IMR-90 (cell line): ENCODE measurements at regions not wholly inside any gene's neighbourhood (a gene's known extent, or its start where the extent isn't known, plus 50 kb on each side); places are given as distances from the start of the nearest gene placed in this dataset.
A peak's percentile ranks its signal among the peaks of the same experiment; 100 is the strongest.

Source experiments
- ATAC-seq: fragments of 200-7000 bp; cut with Tn5 transposase; 2 replicates; pipeline ENCODE4 v1.9.1; 2020; ENCODE audit warnings: low read depth, mild to moderate bottlenecking, moderate library complexity
- BruUV-seq: library from RNA; stranded (reverse); fragments of 400-500 nt; replicated peaks from 2 replicates; lab custom pipeline; 2021; lab: Mats Ljungman, UMichigan
- CTCF ChIA-PET: fragments of 300-600 bp; formaldehyde crosslinking; extraction: SDS; loops from one replicate; lab custom pipeline; 2021; ENCODE audit warnings: antibody characterized with exemption; lab: Yijun Ruan, JAX
- POLR2A ChIA-PET: fragments of 300-600 bp; sonication (Branson Sonifier 250); formaldehyde crosslinking; loops from one replicate; lab custom pipeline; 2022; ENCODE audit warnings: antibody characterized with exemption; ENCODE audit not compliant: unreplicated experiment; lab: Charles Lee
- DNase-seq: peaks from one replicate; pipeline ENCODE4 v3.0.0; 2013
- H2AFZ ChIP-seq: replicated peaks from 2 replicates; pipeline ENCODE3; 2013; ENCODE audit warnings: low read length, mild to moderate bottlenecking; ENCODE audit not compliant: poor library complexity
- H2AK5ac ChIP-seq: 2 replicates; pipeline ENCODE4 v1.6.1; 2013; ENCODE audit warnings: low read depth, low read length, inconsistent platforms
- H2AK9ac ChIP-seq: replicated peaks from 2 replicates; pipeline ENCODE3; 2013; ENCODE audit warnings: mild to moderate bottlenecking, low read depth, low read length, moderate library complexity; ENCODE audit not compliant: poor library complexity
- H2BK120ac ChIP-seq: 2 replicates; pipeline ENCODE4 v1.6.1; 2013; ENCODE audit warnings: low read depth, low read length, inconsistent platforms
- H2BK15ac ChIP-seq: 3 replicates; pipeline ENCODE4 v1.6.1; 2013; ENCODE audit warnings: low read depth, low read length, inconsistent platforms
- H2BK20ac ChIP-seq: 2 replicates; pipeline ENCODE4 v1.6.1; 2013; ENCODE audit warnings: low read depth, mild to moderate bottlenecking, inconsistent platforms, low read length, moderate library complexity
- H2BK5ac ChIP-seq: 2 replicates; pipeline ENCODE4 v1.6.1; 2013; ENCODE audit warnings: mild to moderate bottlenecking, low read depth, low read length, inconsistent platforms; ENCODE audit not compliant: poor library complexity, severe bottlenecking
- H3K14ac ChIP-seq: replicated peaks from 2 replicates; pipeline ENCODE4 v1.6.1; 2013; ENCODE audit warnings: low read depth, low read length, inconsistent platforms
- H3K18ac ChIP-seq: 2 replicates; pipeline ENCODE4 v1.6.1; 2013; ENCODE audit warnings: low read depth, low read length, control low read depth
- H3K23ac ChIP-seq: 2 replicates; pipeline ENCODE4 v1.6.1; 2013; ENCODE audit warnings: low read depth, low read length, inconsistent platforms
- H3K27ac ChIP-seq: 2 replicates; pipeline ENCODE4 v1.5.1; 2013; ENCODE audit warnings: mild to moderate bottlenecking, control low read depth, low read length; ENCODE audit not compliant: insufficient read depth
- H3K27me3 ChIP-seq: 2 replicates; pipeline ENCODE4 v1.6.1; 2013; ENCODE audit warnings: low read length; ENCODE audit not compliant: control insufficient read depth, insufficient read depth
- H3K36me3 ChIP-seq: 2 replicates; pipeline ENCODE4 v1.6.1; 2013; ENCODE audit warnings: low read length, mixed read lengths; ENCODE audit not compliant: control insufficient read depth, insufficient read depth
- H3K4ac ChIP-seq: 2 replicates; pipeline ENCODE4 v1.6.1; 2013; ENCODE audit warnings: low read depth, low read length, inconsistent platforms
- H3K4me1 ChIP-seq: 2 replicates; pipeline ENCODE4 v1.6.1; 2013; ENCODE audit warnings: low read length, mixed read lengths; ENCODE audit not compliant: control insufficient read depth, insufficient read depth
- H3K4me2 ChIP-seq: 2 replicates; pipeline ENCODE4 v1.6.1; 2013; ENCODE audit warnings: low read depth, mild to moderate bottlenecking, control low read depth, low read length, moderate library complexity
- H3K4me3 ChIP-seq: 2 replicates; pipeline ENCODE4 v1.5.1; 2013; ENCODE audit warnings: low read depth, mild to moderate bottlenecking, control low read depth, low read length, moderate library complexity; ENCODE audit not compliant: insufficient read depth
- H3K56ac ChIP-seq: 2 replicates; pipeline ENCODE4 v1.6.1; 2013; ENCODE audit warnings: low read length, inconsistent platforms; ENCODE audit not compliant: insufficient read depth; ENCODE audit errors: extremely low read depth
- H3K79me1 ChIP-seq, 2 experiments: 2 replicates each; pipeline ENCODE4 v1.6.1; 2013; ENCODE audit warnings: low read length in 2 of 2, inconsistent platforms in 1 of 2, low read depth in 1 of 2
- H3K9ac ChIP-seq: 2 replicates; pipeline ENCODE4 v1.6.1; 2013; ENCODE audit warnings: low read depth, low read length, control low read depth
- H3K9me1 ChIP-seq: 2 replicates; pipeline ENCODE4 v1.6.1; 2013; ENCODE audit warnings: low read length, inconsistent platforms; ENCODE audit not compliant: insufficient read depth
- H3K9me3 ChIP-seq: 2 replicates; pipeline ENCODE4 v1.6.1; 2013; ENCODE audit warnings: low read length; ENCODE audit not compliant: control insufficient read depth, insufficient read depth
- H4K20me1 ChIP-seq: 2 replicates; pipeline ENCODE4 v1.6.1; 2013; ENCODE audit warnings: low read length, inconsistent platforms; ENCODE audit not compliant: insufficient read depth
- H4K5ac ChIP-seq: 2 replicates; pipeline ENCODE4 v1.6.1; 2013; ENCODE audit warnings: mild to moderate bottlenecking, low read depth, low read length, control low read depth
- H4K8ac ChIP-seq, 2 experiments: 2 replicates each; pipeline ENCODE4 v1.6.1; 2013; ENCODE audit warnings: low read depth in 2 of 2, low read length in 2 of 2, control low read depth in 1 of 2, inconsistent platforms in 1 of 2
- H4K91ac ChIP-seq: 2 replicates; pipeline ENCODE4 v1.6.1; 2013; ENCODE audit warnings: low read depth, low read length, inconsistent platforms; ENCODE audit not compliant: insufficient read depth
- CEBPB ChIP-seq: IDR thresholded peaks from 2 replicates; pipeline ENCODE4 v1.6.1; 2012; ENCODE audit warnings: low read depth, low read length, improper control_type of control experiment
- CTCF ChIP-seq: conservative IDR thresholded peaks from 2 replicates; pipeline ENCODE4 v1.5.1; 2012; ENCODE audit warnings: mild to moderate bottlenecking, low read depth, low read length, improper control_type of control experiment
- MXI1 ChIP-seq: IDR thresholded peaks from 2 replicates; pipeline ENCODE4 v1.6.1; 2012; ENCODE audit warnings: low read depth, mild to moderate bottlenecking, low read length, moderate library complexity, borderline replicate concordance
- RAD21 ChIP-seq: IDR thresholded peaks from 2 replicates; pipeline ENCODE4 v1.6.1; 2012; ENCODE audit warnings: low read length, improper control_type of control experiment
- RFX5 ChIP-seq: IDR thresholded peaks from 2 replicates; pipeline ENCODE4 v1.8.0; 2012; ENCODE audit warnings: low read depth, mild to moderate bottlenecking, low read length, moderate library complexity
- SMC3 ChIP-seq: fragments of 150-350 bp; IDR thresholded peaks from 2 replicates; pipeline ENCODE4 v1.6.1; 2016; ENCODE audit warnings: low read depth, mild to moderate bottlenecking, antibody characterized with exemption, low read length, moderate library complexity
- WGBS, 2 experiments: methylation state at CpG; one replicate each; pipeline versions ENCODE4 v1.1.5 to v1.1.7; 2013; ENCODE audit warnings: missing lambda C conversion rate in 2 of 2; ENCODE audit not compliant: insufficient read length in 1 of 2; ENCODE audit errors: extremely low coverage in 2 of 2; 5-methylcytosine and 5-hydroxymethylcytosine counted together
- dilution Hi-C: fragments of 300-500 bp; cut with HindIII; formaldehyde crosslinking; loops from one replicate; pipeline ENCODE4 v1.14.3; 2018; ENCODE audit warnings: low sequenced_read_pairs; ENCODE audit not compliant: unreplicated experiment
- in situ Hi-C: fragments of 300-500 bp; cut with MboI; formaldehyde crosslinking; loops from 3 replicates; pipeline ENCODE4 v1.14.3; 2019; ENCODE audit warnings: low sequenced_read_pairs, inconsistent platforms, mixed read lengths
- intact Hi-C: fragments of 100-400 bp; cut with micrococcal nuclease; formaldehyde crosslinking; loops from 2 replicates; pipeline ENCODE4 v1.10.0; 2022

DNA sequence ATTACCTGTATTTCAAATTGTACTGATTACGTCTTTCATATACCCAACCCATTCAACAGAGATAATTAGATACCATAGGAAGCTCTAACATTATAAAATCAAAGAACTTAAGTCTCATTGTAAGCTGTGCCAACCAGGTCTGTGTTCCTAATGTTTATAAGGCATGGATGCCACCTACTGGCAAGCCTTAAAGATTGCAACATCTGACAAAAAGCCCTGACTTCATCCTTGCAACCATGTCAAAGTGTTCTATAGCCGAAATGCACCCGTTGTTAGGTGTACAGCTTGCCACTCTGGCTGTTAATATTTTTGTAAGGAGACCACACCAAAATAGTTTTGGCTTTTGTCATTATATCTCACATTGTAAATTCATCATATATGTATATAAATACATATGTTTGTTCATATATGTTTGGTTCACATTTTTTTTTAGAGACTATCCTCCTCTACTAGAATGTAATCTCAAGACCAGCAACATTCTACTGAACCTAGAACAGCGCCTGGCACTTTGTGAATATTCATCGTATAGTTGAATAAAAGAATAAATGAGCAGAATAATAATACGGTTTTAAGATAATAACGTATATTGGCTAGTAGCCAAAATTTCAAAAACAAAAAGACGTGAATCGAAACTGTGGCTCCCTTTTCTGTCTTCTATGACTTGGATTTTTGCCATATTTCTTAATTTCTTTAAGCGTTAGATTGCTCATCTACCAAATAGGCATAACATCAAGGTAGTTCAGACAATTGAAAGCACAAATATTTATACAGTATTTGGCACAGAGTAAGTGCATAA, 258.1 kb downstream of the TBL1XR1 start:
- DNase-seq (peak; percentile 86), ATAC-seq (peak; percentile 90)
- Histone ChIP-seq H2AK5ac (no peak overlapping the region), H3K9ac (no peak overlapping the region), H4K8ac (no peak overlapping the region), H3K4ac (no peak overlapping the region), H3K23ac (no peak overlapping the region), H2BK20ac (no peak overlapping the region), H3K18ac (no peak overlapping the region), H3K9me1 (no peaks in the 10 kb centered on the region), H3K4me2 (no peak overlapping the region), H3K56ac (no peak overlapping the region), H3K27me3 (no peaks in the 10 kb centered on the region), H2AFZ (no peak overlapping the region), H2BK15ac (no peak overlapping the region), H4K20me1 (no peaks in the 10 kb centered on the region), H2AK9ac (no peak overlapping the region), H3K27ac (no peak overlapping the region), H3K14ac (no peak overlapping the region), H3K9me3 (no peaks in the 10 kb centered on the region), H3K79me1 (no peaks in the 10 kb centered on the region), H4K5ac (no peak overlapping the region), H3K36me3 (no peaks in the 10 kb centered on the region), H4K91ac (no peak overlapping the region), H3K4me3 (no peak overlapping the region), H3K4me1 (no peaks in the 10 kb centered on the region), H2BK120ac (no peak overlapping the region), H2BK5ac (no peak overlapping the region)
- WGBS, 2 experiments: no CpG with 5 or more reads among the region's 10 CpGs
- no TSS peak for BruUV-seq
- in situ Hi-C loops: no loop called here
- CTCF ChIA-PET: interaction anchor here (1.0 to 1.9 kb wide), 5 partner anchors 12 to 425 kb away, joined by 3 to 12 read pairs (median 5); no protein-coding TSS in a partner anchor
- TF ChIP-seq CTCF: peak; percentile 87
- peak; percentile 71 for TF ChIP-seq SMC3
- TF ChIP-seq MXI1: no peak
- TF ChIP-seq RAD21: peak; percentile 85
- TF ChIP-seq RFX5: no peak
- peak; percentile 96 for TF ChIP-seq CEBPB
- dilution Hi-C loops: no loop called here
- intact Hi-C loops: loop anchor here (1.0 to 10.0 kb wide), 5 partner anchors 67 to 1445 kb away; no protein-coding TSS in a partner anchor
- POLR2A ChIA-PET: no interaction called here
